K562 (cell line): ENCODE measurements at regions not wholly inside any gene's neighbourhood (a gene's known extent, or its start where the extent isn't known, plus 50 kb on each side); places are given as distances from the start of the nearest gene placed in this dataset.

Experiments
- ATAC-seq: fragments of 200-7000 bp; cut with Tn5 transposase; 3 replicates; pipeline ENCODE4 v1.9.1; 2020; ENCODE audit warnings: moderate library complexity
- BruUV-seq: library from RNA; stranded (reverse); fragments of 400-500 nt; replicated peaks from 2 replicates; lab custom pipeline; 2021; lab: Mats Ljungman, UMichigan
- CTCF ChIA-PET: fragments of 300-600 bp; formaldehyde crosslinking; extraction: SDS; loops from one replicate; lab custom pipeline; 2021; ENCODE audit warnings: low intra/inter-chr PET ratio; lab: Yijun Ruan, JAX
- POLR2A ChIA-PET: fragments of 300-600, 350-650 bp; sonication (Branson Sonifier 250); formaldehyde crosslinking; extraction: SDS; loops from one replicate; lab custom pipeline; 2021; ENCODE audit warnings: antibody characterized with exemption, inconsistent platforms; lab: Yijun Ruan, JAX
- DNase-seq, 4 experiments: peaks; one replicate each; pipeline versions ENCODE4 v3.0.0 to v3.0.0-alpha.2; 2011 to 2018; ENCODE audit warnings: low spot score in 3 of 4, mixed read lengths in 3 of 4; ENCODE audit errors: extremely low read depth in 1 of 4
- FAIRE-seq: peaks from 2 replicates; lab custom pipeline; 2011; peaks lifted over from hg19 to GRCh38; lab: Jason Lieb, UNC
- H2AFZ ChIP-seq: 2 replicates; pipeline ENCODE4 v1.6.0; 2011; ENCODE audit warnings: low read depth, low read length, control low read depth, inconsistent platforms
- H3K27ac ChIP-seq: fragments of 200-600 bp; 3 replicates; pipeline ENCODE4 v1.8.0; 2011; ENCODE audit warnings: low read depth, mild to moderate bottlenecking, control low read depth, inconsistent platforms, low read length, moderate library complexity, mixed read lengths; ENCODE audit errors: extremely low read depth
- H3K27me3 ChIP-seq, 2 experiments: fragments of 300-600 bp in 1 of 2; 2 replicates in 1 of 2; 3 replicates in 1 of 2; pipeline versions ENCODE4 v1.6.0 to v1.8.0; 2011; ENCODE audit warnings: inconsistent platforms in 2 of 2, low read length in 2 of 2, mild to moderate bottlenecking in 1 of 2, mixed read lengths in 1 of 2, moderate library complexity in 1 of 2; ENCODE audit not compliant: control insufficient read depth in 2 of 2, insufficient read depth in 2 of 2
- H3K36me3 ChIP-seq: fragments of 300-600 bp; 3 replicates; pipeline ENCODE4 v1.8.0; 2011; ENCODE audit warnings: mild to moderate bottlenecking, low read length, inconsistent platforms; ENCODE audit not compliant: control insufficient read depth, insufficient read depth
- H3K4me1 ChIP-seq, 2 experiments: fragments of 200-600 bp in 1 of 2; replicated peaks in 1 of 2; 2 replicates in 1 of 2; 3 replicates in 1 of 2; pipeline versions ENCODE4 v1.5.1 to v1.8.0; 2011; ENCODE audit warnings: inconsistent platforms in 2 of 2, low read length in 2 of 2, mild to moderate bottlenecking in 1 of 2, mixed read lengths in 1 of 2, moderate library complexity in 1 of 2; ENCODE audit not compliant: control insufficient read depth in 2 of 2, insufficient read depth in 2 of 2
- H3K4me2 ChIP-seq: 2 replicates; pipeline ENCODE4 v1.6.1; 2011; ENCODE audit warnings: low read length, control low read depth, inconsistent platforms, mixed read lengths; ENCODE audit not compliant: insufficient read depth
- H3K4me3 ChIP-seq: fragments of 200-600 bp; sonication (generic), shearing (Covaris generic); 2 replicates; pipeline ENCODE4 v1.5.1; 2016; ENCODE audit warnings: control low read depth, inconsistent platforms
- H3K79me2 ChIP-seq: fragments of 200-600 bp; 3 replicates; pipeline ENCODE4 v1.8.0; 2011; ENCODE audit warnings: low read length, inconsistent platforms; ENCODE audit not compliant: control insufficient read depth, insufficient read depth
- H3K9ac ChIP-seq, 2 experiments: 2 replicates each; pipeline versions ENCODE4 v1.6.0 to v1.6.1; 2011; ENCODE audit warnings: low read depth in 2 of 2, low read length in 2 of 2, control low read depth in 1 of 2, inconsistent platforms in 1 of 2, mild to moderate bottlenecking in 1 of 2, mixed read lengths in 1 of 2; ENCODE audit not compliant: insufficient read depth in 1 of 2
- H3K9me1 ChIP-seq: one replicate; pipeline ENCODE4 v1.6.0; 2011; ENCODE audit warnings: inconsistent platforms, mild to moderate bottlenecking, low read length, moderate library complexity; ENCODE audit not compliant: control insufficient read depth, insufficient read depth
- H3K9me3 ChIP-seq: replicated peaks from 2 replicates; pipeline ENCODE4 v1.5.1; 2011; ENCODE audit warnings: low read depth, low read length, inconsistent platforms; ENCODE audit not compliant: control insufficient read depth, insufficient read depth
- H4K20me1 ChIP-seq: replicated peaks from 2 replicates; pipeline ENCODE4 v1.6.1; 2011; ENCODE audit warnings: low read length, inconsistent platforms, mixed read lengths; ENCODE audit not compliant: control insufficient read depth, insufficient read depth
- CHD4 ChIP-seq: fragments of 200-600 bp; sonication (generic); IDR thresholded peaks from 3 replicates; pipeline ENCODE4 v1.6.1; 2012; ENCODE audit warnings: low read depth, mild to moderate bottlenecking, mixed read lengths, low read length, inconsistent platforms; ENCODE audit not compliant: insufficient read depth, insufficient replicate concordance, poor library complexity, severe bottlenecking
- CREB1 ChIP-seq, 2 experiments: sonication (generic) in 1 of 2; formaldehyde crosslinking in 1 of 2; IDR thresholded peaks; 2 replicates each; pipeline versions ENCODE4 v1.6.1 to v1.8.0; 2012 to 2022; ENCODE audit warnings: inconsistent platforms in 1 of 2, mild to moderate bottlenecking in 1 of 2, missing genetic modification reagents in 1 of 2, moderate library complexity in 1 of 2
- HBP1 ChIP-seq: fragments of 450-650 bp; formaldehyde crosslinking; IDR thresholded peaks from 2 replicates; pipeline ENCODE4 v1.4.0; 2022; ENCODE audit warnings: missing genetic modification characterization
- HIVEP1 ChIP-seq: fragments of 250-450 bp; sonication (Bioruptor Pico); IDR thresholded peaks from 2 replicates; pipeline ENCODE4 v1.4.0; 2020; ENCODE audit warnings: mild to moderate bottlenecking
- KHSRP ChIP-seq: fragments of 450-650 bp; IDR thresholded peaks from 2 replicates; pipeline ENCODE4 v1.6.1; 2017
- MAFG ChIP-seq: fragments of 450-650 bp; conservative IDR thresholded peaks from 2 replicates; pipeline ENCODE4 v1.6.1; 2016; ENCODE audit warnings: missing genetic modification characterization, missing compliant biosample characterization
- MCM7 ChIP-seq, 2 experiments: fragments of 450-650 bp; IDR thresholded peaks; 2 replicates each; pipeline ENCODE4 v1.6.1; 2016 to 2018
- MNT ChIP-seq, 2 experiments: fragments of 450-650 bp; conservative IDR thresholded peaks; 2 replicates each; pipeline ENCODE4 v1.6.1; 2017; ENCODE audit warnings: mild to moderate bottlenecking in 2 of 2, moderate library complexity in 2 of 2
- NFYB ChIP-seq: IDR thresholded peaks from 2 replicates; pipeline ENCODE4 v1.6.1; 2011; ENCODE audit warnings: mild to moderate bottlenecking, moderate library complexity; ENCODE audit not compliant: insufficient read length; ENCODE audit errors: extremely low read depth
- PHF20 ChIP-seq: fragments of 450-650 bp; IDR thresholded peaks from 2 replicates; pipeline ENCODE4 v1.6.1; 2018; ENCODE audit not compliant: partially characterized antibody
- POLR2G ChIP-seq: fragments of 200-400 bp; formaldehyde crosslinking; IDR thresholded peaks from 2 replicates; pipeline ENCODE4 v1.6.1; 2017; ENCODE audit warnings: low read depth, mild to moderate bottlenecking, antibody characterized with exemption, low read length, moderate library complexity
- RAD51 ChIP-seq: fragments of 450-650 bp; IDR thresholded peaks from 2 replicates; pipeline ENCODE4 v1.7.1; 2016; ENCODE audit warnings: low read depth, mild to moderate bottlenecking, borderline replicate concordance
- RB1 ChIP-seq: fragments of 450-650 bp; IDR thresholded peaks from 2 replicates; pipeline ENCODE4 v1.6.1; 2017; ENCODE audit warnings: low read depth, mild to moderate bottlenecking
- STAT5A ChIP-seq: IDR thresholded peaks from 2 replicates; pipeline ENCODE4 v1.6.1; 2012; ENCODE audit warnings: low read length, inconsistent platforms, borderline replicate concordance
- ZNF212 ChIP-seq: fragments of 450-650 bp; formaldehyde crosslinking; IDR thresholded peaks from 2 replicates; pipeline ENCODE4 v1.4.0; 2020; ENCODE audit warnings: mild to moderate bottlenecking
- ZNF76 ChIP-seq: fragments of 250-450 bp; sonication (Bioruptor Pico); IDR thresholded peaks from 2 replicates; pipeline ENCODE4 v1.4.0; 2020; ENCODE audit warnings: mild to moderate bottlenecking, moderate library complexity, borderline replicate concordance
- WGBS: fragments of 100-300 bp; shearing (Covaris generic); methylation state at CpG from one replicate; pipeline ENCODE4 v1.1.6; 2016; ENCODE audit warnings: low coverage, mixed read lengths; ENCODE audit not compliant: insufficient coverage; ENCODE audit errors: missing lambda C conversion rate; 5-methylcytosine and 5-hydroxymethylcytosine counted together
- in situ Hi-C: fragments of 300-500 bp; cut with MboI; formaldehyde crosslinking; loops from 4 replicates; pipeline ENCODE4 v1.15.0; 2018; ENCODE audit warnings: inconsistent platforms, mixed read lengths
- intact Hi-C: fragments of 100-400 bp; cut with micrococcal nuclease; formaldehyde crosslinking; loops from 2 replicates; pipeline ENCODE4 v1.14.2; 2022

- TF ChIP-seq PHF20 = no peak
- no peak for TF ChIP-seq CHD4
- TF ChIP-seq MCM7 (IDR thresholded peaks at IDR 0.05) = no peak
- TF ChIP-seq MAFG (tag) = no peak
- TF ChIP-seq HBP1 = no peak
- TF ChIP-seq CREB1 (IDR thresholded peaks at IDR 0.05) = no peak
- no peak for TF ChIP-seq CREB1 (CRISPR knock-in tag; IDR thresholded peaks at IDR 0.05)
These were observed 721.1 kb downstream of the TENT5A start (continued) for GRCh38 chr6:81031416-81031815.

- Histone ChIP-seq H3K27ac (no peak overlapping the region), H3K36me3 (no peaks in the 10 kb centered on the region), H4K20me1 (no peaks in the 10 kb centered on the region), H3K79me2 (no peaks in the 10 kb centered on the region), H2AFZ (no peak overlapping the region), H3K27me3 (no peaks in the 10 kb centered on the region), H3K4me3 (no peak overlapping the region), H3K4me1 (no peaks in the 10 kb centered on the region), H3K9me3 (peaks cover 2% of the 10 kb centered on the region; the same call in 1 of the 2 replicates), H3K9ac (no peak overlapping the region), H3K9me1 (no peaks in the 10 kb centered on the region), H3K4me2 (no peak overlapping the region)
- ChIA-PET CTCF (no interaction called here), POLR2A (no interaction called here)
- ATAC-seq (no peak), DNase-seq (no peak), FAIRE-seq (no peak)
- in situ Hi-C loops = no loop called here
- TF ChIP-seq ZNF212 = no peak
- no peak for TF ChIP-seq HIVEP1
- TF ChIP-seq NFYB = no peak
- no peak for TF ChIP-seq POLR2G
- TF ChIP-seq RB1 = no peak
- no peak for TF ChIP-seq STAT5A
- no peak for TF ChIP-seq KHSRP
- no peak for TF ChIP-seq MNT (conservative IDR thresholded peaks at IDR 0.05)
- TF ChIP-seq ZNF76 (CRISPR knock-in tag) = no peak
- no peak for TF ChIP-seq RAD51
- WGBS = 0% methylated on average over 2 of the region's 2 CpGs
- intact Hi-C loops = no loop called here
- no TSS peak for BruUV-seq
These were observed 726.4 kb downstream of the TENT5A start for GRCh38 chr6:81026041-81026553.
